Stimulated activated naive CD8-positive, alpha-beta T cell treated with anti-CD3 and anti-CD28 coated beads, Interleukin-15, Interleukin-2, amounts not matched to agents 100 U/mL and 50 U/mL, for 24 hours (primary cell): ENCODE measurements at regions not wholly inside any gene's neighbourhood (a gene's known extent, or its start where the extent isn't known, plus 50 kb on each side); places are given as distances from the start of the nearest gene placed in this dataset.

ENCODE experiments used
- ATAC-seq: fragments of 150-1000 bp; cut with Tn5 transposase; one replicate; pipeline ENCODE4 v1.10.0; 2021
- DNase-seq: peaks from one replicate; pipeline ENCODE4 v3.0.0; 2021

DNA sequence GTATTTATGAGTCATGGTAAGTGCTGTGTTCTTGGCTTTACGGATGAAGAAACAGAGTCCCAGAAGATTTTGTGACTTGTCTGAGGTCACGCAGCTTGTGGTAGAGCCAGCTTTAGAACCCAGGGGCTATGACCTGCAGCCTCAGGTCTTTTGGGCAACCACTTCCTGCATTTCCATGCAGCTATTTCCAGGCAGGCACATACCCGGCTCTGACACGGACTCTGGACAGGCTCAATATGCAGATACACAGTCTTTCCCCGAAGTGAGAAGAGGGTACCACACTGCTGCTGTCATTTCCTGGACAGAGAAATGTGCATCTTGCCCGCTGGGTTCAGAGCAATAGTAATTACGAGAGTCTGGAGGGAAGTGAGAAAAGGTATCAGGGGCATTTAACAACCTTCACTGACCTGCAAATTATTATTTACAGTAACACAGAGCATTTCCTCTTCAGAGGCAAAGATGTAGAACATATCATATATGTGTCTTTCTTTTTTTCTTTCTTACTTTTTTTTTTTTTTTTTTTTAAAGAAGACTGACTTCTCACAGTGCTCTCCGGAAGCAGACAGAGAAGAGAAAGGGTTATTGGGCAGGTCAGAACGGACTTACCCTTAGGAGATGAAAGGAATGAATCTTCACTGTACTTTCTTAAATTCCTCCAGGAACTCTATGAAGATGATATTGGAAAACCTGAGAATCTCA lies 185.1 kb downstream of the CLIC5 start:
- DNase-seq, result peak; percentile 67
- peak; percentile 91 for ATAC-seq

DNA sequence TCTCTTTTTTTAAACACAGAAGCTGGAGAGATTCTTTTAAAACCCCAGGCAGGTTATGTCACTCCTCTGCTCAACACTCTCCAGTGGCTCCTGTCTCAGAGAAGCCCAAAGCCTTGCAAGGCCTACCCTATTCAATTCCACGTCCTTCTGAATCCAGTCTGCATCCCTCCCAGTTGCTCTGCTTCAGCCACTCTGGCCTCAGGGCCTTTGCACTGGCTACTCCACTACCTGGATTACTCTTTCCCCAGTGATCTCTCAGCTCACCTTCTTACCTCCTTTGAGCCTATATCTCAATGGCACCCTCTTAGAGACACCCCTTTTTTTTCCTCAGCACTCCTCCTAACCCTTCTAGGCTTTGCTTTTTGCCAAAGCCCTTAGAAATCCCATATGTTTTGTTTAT lies 185.8 kb downstream of the CLIC5 start:
- no peak for DNase-seq
- ATAC-seq, result no peak

DNA sequence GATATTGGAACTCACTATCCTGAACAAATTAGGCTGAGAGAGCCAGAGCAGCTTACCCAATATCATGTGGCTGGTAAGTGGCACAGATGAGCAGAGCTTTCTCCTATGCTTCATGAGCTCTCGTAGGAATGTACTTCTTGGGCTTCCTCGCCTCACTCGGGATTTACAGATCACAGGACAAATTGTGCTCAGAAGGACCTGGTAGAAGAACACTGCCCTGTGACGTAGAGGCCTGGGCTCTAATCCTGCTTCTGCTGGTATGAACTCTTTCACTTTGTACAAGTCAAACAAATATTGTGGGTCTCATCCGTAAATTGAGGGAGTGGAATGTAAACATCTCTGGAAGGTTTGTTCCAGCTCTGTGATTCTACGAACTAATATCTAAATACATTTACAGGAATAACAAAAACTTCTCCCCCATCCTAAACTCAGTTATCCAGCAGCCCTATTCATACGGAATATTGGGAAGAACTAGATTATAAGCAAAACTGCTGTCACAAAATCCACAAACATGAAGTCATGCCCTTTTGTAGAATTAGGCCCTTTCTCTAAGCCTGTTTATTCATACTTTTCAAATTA lies 187.6 kb downstream of the CLIC5 start:
- ATAC-seq, result no peak
- DNase-seq, result no peak

DNA sequence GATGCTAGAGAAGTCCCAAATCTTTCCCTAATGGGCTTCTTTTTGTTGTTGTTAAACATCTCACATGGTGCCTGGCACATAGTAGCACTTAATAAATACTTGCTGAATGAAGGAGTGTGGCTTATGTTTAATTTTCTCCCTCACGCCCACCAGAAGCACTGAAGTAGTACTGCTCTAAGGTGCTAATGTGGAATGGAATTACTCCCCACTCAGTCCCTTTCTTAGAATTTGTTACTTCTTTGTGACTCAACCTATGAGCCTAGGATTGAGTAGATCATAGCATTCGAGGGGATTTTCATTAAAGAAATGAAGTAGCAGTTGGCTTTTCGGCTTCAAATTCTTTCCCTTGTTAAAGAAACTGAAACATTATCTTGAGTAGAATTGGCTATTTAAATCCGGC lies 192.8 kb downstream of the CLIC5 start:
- no peak for DNase-seq
- ATAC-seq, result peak; percentile 93

DNA sequence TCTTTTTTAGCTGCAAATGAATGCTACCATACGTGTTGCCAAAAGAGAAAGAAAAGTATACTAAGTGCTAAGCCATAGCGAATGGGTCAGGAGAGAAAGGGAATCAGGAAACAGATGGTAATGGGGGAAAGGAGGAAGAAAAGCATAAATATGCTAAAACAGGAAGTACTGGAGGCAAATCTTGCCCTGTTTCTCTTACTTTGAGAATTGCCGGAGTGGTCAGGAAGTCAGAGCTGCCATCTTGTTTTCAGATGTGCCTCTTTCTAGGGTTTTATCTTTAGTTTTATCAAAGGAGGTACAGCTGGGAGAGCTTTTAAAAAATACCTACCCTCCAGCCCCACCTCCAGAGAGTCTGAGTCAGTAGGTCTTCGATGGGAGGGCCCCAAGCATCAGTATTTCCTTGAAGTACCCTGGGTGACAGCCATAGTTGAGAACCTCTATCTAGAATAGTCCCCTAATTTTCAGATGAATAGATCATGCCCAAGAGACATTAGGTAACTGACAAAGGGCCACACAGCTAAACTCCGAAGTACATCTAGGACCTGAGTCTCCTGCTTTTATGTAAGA lies 193.3 kb downstream of the CLIC5 start:
- DNase-seq, result peak; percentile 40
- peak; percentile 89 for ATAC-seq

DNA sequence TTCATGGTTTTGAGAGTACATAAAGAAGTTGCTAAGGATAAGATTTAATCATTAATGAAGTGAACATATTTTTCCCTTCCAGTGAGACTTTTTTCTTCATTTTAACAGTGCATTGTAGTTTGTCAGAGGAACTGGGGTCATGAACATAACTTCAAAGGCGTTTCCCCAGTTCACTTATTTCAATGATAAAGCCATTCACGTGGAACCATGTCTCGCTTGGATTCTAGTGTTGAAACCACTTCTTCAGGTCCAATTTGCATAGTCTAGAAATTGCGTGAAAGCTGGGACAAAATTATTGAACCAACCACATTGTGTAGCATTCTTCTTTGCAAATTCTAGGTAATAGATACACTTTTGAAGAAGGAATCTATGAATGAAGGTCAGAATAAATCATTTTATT lies 197.0 kb downstream of the CLIC5 start:
- no peak for ATAC-seq

DNA sequence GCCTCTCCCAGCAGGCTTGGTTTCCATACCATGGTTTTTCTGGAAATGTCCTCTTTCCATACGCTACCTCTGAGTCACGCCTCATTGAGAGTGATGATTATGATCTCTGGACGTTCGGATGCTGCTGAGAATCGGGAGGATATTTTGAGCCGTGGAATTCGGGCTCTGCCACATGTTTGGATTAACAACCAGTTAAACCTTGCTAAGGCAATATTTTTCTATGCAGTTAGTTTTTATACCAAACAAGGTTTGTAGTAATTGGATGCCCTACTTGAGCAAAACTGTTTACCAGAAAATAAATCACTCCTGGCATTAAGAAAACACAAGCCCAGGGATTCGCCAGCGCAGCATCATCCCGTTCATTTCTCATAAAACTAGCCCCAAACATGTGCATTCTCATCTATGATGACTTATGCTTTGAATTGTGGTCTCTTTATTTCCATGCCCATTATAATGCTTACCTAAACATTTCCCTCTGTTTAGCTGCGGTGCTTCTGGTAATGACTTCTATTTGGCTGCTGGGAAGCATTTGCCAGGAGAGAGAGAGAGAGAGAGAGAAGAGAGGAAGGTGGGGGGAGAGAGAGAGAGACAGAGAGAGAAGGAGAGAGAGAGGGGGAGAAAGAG lies 198.9 kb downstream of the CLIC5 start:
- ATAC-seq, result no peak
- DNase-seq, result no peak

More for the DNA sequence above, 197.0 kb downstream of the CLIC5 start:
- DNase-seq, result no peak

DNA sequence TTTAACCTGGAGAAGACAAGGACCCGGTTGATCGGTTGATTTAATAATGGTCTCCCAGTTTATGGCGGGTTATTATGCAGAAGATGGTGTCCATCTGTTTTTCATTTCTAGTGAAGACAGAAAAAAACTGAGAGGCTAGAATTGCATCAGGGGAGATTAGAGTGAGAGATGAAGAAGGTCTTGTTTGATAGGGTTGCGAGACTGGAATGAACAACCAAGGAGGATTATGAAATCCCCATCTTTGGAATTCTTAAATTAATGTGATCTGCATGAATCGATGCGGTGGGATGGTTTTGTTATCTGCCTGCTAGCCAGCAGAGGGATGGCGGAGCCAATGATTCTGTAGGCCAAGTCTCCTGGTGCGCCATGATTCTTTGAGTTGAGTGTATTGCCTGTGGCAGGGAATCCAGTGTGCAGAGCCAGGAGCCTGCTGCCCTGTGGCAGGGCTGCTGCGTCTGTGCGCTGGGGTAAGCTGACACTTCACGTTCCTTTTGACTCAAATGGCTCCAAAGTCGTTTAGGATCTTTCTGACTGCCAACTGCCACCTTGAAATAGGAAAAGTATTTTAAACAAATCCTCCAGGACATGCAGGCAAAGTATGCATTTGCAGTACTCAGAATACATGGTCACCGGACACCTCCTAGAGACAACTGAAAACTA lies 200.1 kb downstream of the CLIC5 start:
- ATAC-seq (no peak), DNase-seq (no peak)

DNA sequence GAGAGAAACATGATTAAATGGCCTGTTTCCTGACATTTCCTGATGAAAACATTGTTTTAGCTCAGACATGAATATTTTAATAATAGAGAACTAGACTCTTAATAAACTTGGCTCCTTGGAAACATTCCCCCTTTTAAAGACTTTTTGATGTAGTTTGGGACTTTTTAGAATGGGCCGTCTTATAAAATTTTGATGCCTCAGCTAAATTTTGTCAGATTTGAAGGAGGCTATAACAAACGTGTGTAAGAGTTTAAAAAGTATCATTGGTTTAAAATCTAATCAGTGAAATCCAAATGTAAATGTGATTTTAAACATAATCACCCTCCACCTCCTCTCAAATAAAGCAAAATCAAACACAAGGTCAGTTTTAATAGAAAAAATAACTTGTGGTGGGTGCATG lies 200.9 kb downstream of the CLIC5 start:
- DNase-seq (no peak), ATAC-seq (no peak)

DNA sequence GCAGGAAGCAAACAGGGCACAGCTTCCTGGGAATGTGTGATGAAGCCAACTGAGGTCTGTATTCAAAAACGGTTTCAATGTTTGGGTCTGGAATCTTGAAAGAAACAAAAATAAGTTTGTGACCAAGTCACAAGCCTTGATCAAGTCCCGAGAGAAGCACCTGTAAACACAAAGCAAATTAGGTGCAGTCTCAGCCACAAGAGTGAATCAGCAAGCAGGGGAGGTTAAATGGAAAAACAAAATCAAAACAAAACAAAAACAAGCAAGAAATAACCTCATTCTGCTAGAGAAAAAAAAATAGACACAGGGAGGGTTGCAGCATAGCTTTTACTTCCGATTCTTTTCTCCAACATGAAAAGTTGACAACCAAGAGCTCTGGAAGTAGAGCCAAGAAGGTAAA lies 201.7 kb downstream of the CLIC5 start:
- ATAC-seq, result no peak

DNA sequence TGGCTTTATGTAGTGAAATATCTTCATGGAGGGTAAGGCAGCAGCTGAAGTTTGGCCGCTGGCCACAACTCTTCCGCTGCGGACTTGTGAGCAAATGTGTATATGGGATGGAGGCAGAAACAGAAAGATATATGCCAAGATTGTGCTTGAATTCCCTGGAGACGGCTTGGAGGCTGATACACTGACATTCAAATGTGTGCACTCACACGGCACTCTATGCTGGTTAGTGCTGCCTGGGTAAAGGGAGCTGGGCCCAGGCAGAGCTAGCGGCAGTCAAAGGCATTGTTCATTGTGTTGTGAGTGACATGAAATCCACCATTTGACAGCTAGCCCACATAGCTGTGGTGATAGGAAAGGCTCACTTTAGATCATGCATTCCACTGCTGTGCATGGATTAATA lies 202.7 kb downstream of the CLIC5 start:
- ATAC-seq (no peak), DNase-seq (no peak)

More for the DNA sequence above, 201.7 kb downstream of the CLIC5 start:
- no peak for DNase-seq

DNA sequence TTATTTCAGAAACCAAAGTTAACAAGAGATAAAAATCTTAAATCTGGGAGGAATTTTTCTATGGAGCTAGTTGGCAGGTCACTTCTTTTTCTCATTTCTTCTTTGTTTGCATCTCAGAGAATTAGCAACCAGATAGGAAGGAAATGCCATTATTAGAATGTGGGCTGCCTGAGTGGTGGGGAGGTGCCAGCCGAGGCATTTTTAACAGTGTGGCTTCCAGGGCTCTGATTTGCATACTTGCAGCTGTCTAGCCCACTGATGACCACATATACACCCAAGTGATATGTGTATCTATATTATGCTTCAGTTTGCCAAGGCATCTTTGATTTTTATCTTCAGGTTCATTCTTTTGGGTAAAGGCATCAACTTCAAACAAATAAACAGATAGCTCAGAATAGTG lies 206.7 kb downstream of the CLIC5 start:
- ATAC-seq (no peak), DNase-seq (no peak)

DNA sequence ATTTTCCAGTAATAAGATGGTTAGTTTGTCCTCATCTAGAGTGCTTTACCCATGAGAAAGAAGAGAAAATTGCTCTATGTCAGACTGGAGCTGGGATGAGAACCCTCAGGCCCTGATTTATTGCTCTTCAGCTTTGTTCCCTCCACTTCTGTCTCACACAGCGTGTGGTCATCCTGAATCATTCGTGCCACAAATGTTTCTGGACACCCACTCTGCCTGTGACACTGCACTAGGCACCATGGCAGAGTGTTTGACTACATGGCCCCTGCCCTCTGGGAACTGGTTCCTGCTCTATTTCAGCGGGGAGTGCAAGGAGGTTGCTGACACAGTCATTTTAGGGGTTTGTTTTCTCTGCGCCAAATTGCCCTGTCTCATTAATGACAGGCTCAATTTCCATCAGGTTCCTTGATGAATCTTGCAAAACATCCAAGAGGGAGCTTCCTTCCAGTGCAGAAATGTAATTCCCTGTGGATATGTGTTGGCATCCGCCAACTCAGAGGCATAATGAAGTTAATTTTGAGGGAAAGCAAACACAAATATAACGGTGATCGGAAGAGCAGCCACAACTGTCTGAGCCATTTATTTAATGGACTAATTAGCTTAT lies 207.5 kb downstream of the CLIC5 start:
- no peak for ATAC-seq
- no peak for DNase-seq

DNA sequence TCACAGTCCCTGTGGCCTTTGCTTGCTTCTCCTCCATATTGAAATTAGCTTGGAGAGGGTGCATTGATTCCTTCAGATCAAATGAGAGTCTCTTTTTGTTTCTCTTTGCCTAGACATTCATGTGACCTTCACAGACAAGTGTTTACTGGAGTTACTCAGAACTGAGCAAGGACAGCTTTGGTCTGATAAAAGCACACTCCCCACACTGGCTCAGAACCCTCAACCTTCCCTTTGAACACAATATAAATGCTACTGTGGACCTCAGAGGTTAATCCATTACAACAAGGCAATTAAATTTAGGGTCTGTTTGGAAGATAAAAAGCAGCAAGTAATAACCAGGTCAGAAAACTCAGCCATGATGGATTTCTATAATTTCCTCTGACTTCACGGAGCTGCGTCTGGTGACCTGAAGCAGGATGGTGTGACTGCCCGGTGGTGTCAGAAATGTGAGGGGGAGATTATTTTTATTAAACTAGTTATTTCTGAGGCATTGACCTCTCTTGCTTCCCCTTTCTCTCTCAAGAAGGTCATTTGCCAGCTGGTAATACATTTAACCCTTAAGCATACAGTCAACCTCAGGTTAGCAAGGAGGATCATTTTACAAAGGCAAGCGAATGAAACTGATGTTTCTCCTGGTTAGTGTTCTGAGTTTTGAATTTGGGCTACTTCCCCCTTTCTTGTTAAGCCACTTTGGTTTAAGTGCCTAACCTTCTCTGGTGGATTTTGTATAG lies 208.2 kb downstream of the CLIC5 start:
- peak; percentile 36 for ATAC-seq
- no peak for DNase-seq

DNA sequence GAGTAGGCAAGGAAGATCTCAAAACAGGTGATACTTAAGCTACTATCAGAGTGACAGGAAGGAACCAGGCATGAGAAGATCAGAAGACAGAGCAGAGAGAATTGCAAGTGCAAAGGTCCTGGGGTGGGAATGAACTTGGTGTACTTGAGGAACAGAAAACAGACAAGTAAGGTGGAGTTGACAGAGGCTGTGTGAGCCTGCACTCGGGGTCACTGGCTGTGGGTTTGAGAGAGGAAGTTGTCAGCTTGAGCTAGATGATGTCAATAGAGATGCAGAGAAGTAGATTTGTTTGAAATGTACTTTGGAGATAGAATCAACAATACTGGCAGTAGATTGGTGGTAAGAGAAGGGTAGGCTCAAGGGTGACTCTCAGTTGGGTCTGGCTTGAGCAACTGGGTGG lies 209.5 kb downstream of the CLIC5 start:
- DNase-seq (no peak), ATAC-seq (no peak)

DNA sequence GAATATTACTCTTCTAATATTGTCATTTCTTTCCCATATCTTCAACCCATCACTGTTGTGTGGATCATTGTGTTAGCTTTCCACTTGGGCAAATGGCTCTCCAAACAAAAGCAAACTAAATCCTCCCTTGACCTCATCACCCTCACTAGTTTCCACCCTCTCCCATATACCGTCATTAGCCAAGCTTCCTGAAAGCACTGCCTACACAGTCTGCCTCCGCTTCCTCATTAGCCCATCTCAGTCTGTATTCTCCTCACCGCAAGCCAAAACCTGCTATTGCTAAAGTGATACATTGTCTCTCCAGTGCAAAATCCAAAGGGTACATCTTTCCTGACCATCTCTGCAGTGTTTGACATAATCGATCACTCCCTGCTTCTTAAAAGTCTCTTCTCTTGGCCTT lies 212.6 kb downstream of the CLIC5 start:
- ATAC-seq (no peak), DNase-seq (no peak)

DNA sequence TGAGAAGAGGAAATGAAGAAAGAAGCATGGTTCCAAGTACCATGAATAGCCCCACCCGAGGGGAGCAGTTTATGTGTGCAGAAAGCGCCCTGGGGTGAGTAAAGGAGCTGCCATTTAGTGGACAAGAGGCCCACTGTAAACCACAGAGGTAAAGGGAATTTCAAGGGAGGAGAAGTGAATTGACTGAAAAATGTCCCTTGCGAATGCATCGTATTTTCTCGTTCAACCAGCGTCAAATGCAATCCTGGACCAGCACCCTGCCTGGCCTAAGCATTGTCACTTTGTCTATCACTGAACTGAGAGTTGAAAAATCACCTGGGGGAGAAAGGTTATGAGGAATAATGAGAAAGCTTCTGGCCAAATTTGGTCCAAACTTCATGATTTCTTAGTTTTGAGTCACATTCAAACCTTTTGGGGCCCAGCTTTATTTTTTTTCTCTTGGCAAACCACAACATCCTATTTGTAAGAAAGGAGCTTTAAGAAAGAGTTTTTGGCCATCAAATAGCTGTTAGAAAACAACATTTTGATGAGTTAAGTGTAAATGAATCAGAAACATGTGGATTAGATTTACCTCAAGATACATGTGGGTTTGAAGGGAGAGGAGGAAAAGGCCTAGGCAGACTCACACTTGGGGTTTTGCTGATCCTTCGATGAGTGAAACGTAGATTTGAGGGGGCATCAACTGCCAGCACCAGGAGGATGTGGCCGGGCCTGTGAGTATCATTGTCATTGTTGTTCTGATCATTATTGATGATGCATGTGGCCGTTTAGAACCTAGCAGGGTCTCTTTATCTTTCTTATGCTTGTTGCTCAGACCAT lies 214.0 kb downstream of the CLIC5 start:
- ATAC-seq, result peak; percentile 95
- DNase-seq, result peak; percentile 61

DNA sequence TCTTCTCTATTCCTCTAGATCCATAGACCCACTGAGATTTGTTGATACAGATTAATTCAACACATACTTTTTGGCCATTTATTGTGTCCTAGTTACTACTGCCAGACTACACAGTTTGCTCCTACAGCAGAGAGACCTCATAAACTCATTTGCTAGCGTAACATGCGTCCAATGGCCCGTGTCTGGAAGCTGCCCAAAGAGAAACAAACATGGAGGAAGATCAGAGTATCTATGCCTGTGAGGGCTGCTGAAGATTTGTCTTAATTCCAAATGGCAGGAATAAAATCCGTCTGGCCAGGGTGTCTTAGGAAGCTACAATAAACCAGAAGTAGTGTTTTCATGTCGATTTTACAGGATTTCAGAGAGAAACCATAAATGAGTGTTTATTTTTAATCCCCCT lies 214.7 kb downstream of the CLIC5 start:
- ATAC-seq (no peak), DNase-seq (no peak)

DNA sequence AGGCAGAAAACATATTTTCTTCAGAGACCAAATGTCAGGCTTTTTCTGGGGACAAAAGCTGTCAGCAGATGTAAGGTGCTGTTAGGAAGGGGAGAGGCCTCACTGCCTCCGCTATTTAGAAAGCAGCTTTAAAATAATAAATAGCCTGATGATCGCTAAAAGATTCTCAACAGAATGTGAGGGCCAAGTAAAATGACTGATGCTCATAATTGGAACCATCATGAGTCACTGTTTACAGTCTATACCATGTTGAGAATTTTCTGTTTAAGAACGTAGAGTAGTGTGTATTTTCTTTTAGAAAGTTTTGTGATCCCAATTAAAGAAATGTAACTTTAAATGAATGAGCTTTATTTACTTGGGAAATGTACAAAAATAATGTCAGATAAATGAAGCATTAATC lies 220.0 kb downstream of the CLIC5 start:
- ATAC-seq (no peak), DNase-seq (no peak)

DNA sequence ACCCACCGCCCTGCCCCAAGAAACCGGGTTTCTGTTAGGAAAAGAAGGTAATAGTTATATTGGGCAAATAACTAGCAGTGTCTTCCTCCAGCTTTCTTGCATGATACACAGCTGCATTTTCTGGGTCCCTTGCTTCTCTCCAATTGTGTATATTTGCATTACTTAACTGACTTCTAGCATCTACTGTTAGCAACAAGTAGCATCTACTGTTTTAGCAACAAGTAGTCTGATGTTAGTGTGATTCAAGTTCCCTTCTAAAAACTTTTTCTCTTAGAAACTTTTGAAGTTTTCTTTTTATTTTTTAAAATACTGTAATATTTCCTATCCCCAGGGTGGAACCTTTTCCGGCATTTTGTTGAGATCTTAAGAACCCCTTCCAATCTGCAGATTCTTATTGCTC lies 221.2 kb downstream of the CLIC5 start:
- no peak for ATAC-seq

More for the DNA sequence above, 221.2 kb downstream of the CLIC5 start:
- no peak for DNase-seq
